ENCODE measurements at regions not wholly inside any gene's neighbourhood (a gene's known extent, or its start where the extent isn't known, plus 50 kb on each side); places are given as distances from the start of the nearest gene placed in this dataset.

- H3K9ac ChIP-seq (ENCODE audit: insufficient read depth, low read length, poor library complexity, severe bottlenecking), result no peak overlapping the region
- TF ChIP-seq CTCF (IDR thresholded peaks at IDR 0.05), result no peak
- no peak overlapping the region for H3K4me3 ChIP-seq (replicated peaks in 1 of 3; ENCODE audit: low read depth in 2 of 3, low read length in 3 of 3)
- H3K4me1 Mint-ChIP-seq, result no peaks in the 10 kb centered on the region
- no peak overlapping the region for H3K4me2 ChIP-seq (replicated peaks; ENCODE audit: extremely low read depth, low read length, poor library complexity, severe bottlenecking)
- no peak for DNase-seq
- no peaks in the 10 kb centered on the region for H3K36me3 ChIP-seq (replicated peaks in 1 of 2; ENCODE audit: control insufficient read depth in 1 of 2, insufficient read depth in 2 of 2, low read length in 2 of 2)
- H3K9me3 ChIP-seq (replicated peaks in 1 of 2; ENCODE audit: control insufficient read depth in 1 of 2, insufficient read depth in 1 of 2, low read length in 2 of 2), result peaks cover 3 to 7% of the 10 kb centered on the region in 2 donors
- H3K27ac Mint-ChIP-seq, result no peak overlapping the region
- no CpG with 5 or more reads among the region's 2 CpGs for WGBS (ENCODE audit: insufficient coverage)
- no peaks in the 10 kb centered on the region for H3K36me3 Mint-ChIP-seq
- intact Hi-C loops (cut with micrococcal nuclease), result no loop called here
- no peak overlapping the region for H3K4me3 Mint-ChIP-seq
- H3K79me2 ChIP-seq (ENCODE audit: insufficient read depth, low read length), result no peaks in the 10 kb centered on the region
- H3K9me3 Mint-ChIP-seq, result peaks cover 0 to 7% (median 0%) of the 10 kb centered on the region in 7 donors
- no peak overlapping the region for H3K27ac ChIP-seq (ENCODE audit: low read depth in 1 of 2, low read length in 2 of 2)
- peaks cover 0 to 2% (median 1%) of the 10 kb centered on the region in 3 donors for H3K27me3 Mint-ChIP-seq (ENCODE audit: low read depth in 3 of 3)
- H3K4me1 ChIP-seq (ENCODE audit: control insufficient read depth in 1 of 2, insufficient read depth in 2 of 2, low read length in 2 of 2), result no peaks in the 10 kb centered on the region
- H4K20me1 ChIP-seq (ENCODE audit: insufficient read depth, low read length), result no peaks in the 10 kb centered on the region
- H2AFZ ChIP-seq (ENCODE audit: insufficient read depth, low read depth, low read length, poor library complexity, severe bottlenecking), result no peak overlapping the region
- no peaks in the 10 kb centered on the region for H3K27me3 ChIP-seq (ENCODE audit: control insufficient read depth in 2 of 2, insufficient read depth in 2 of 2, low read length in 2 of 2)
Observed at GRCh38 chr1:73886716-73887115, 311.3 kb downstream of the LRRIQ3 start.

- WGBS (ENCODE audit: insufficient coverage), result no CpG with 5 or more reads among the region's 1 CpG
- H2AFZ ChIP-seq (ENCODE audit: insufficient read depth, low read depth, low read length, poor library complexity, severe bottlenecking), result no peak overlapping the region
- H3K27ac Mint-ChIP-seq, result no peak overlapping the region
- no peaks in the 10 kb centered on the region for H3K36me3 Mint-ChIP-seq
- intact Hi-C loops (cut with micrococcal nuclease), result no loop called here
- H3K9me3 ChIP-seq (replicated peaks in 1 of 2; ENCODE audit: control insufficient read depth in 1 of 2, insufficient read depth in 1 of 2, low read length in 2 of 2), result no peaks in the 10 kb centered on the region
- no peaks in the 10 kb centered on the region for H4K20me1 ChIP-seq (ENCODE audit: insufficient read depth, low read length)
- no peaks in the 10 kb centered on the region for H3K4me1 Mint-ChIP-seq
- DNase-seq, result no peak
- H3K4me3 ChIP-seq (replicated peaks in 1 of 3; ENCODE audit: low read depth in 2 of 3, low read length in 3 of 3), result no peak overlapping the region
- no peaks in the 10 kb centered on the region for H3K79me2 ChIP-seq (ENCODE audit: insufficient read depth, low read length)
- H3K36me3 ChIP-seq (replicated peaks in 1 of 2; ENCODE audit: control insufficient read depth in 1 of 2, insufficient read depth in 2 of 2, low read length in 2 of 2), result no peaks in the 10 kb centered on the region
- H3K4me1 ChIP-seq (ENCODE audit: control insufficient read depth in 1 of 2, insufficient read depth in 2 of 2, low read length in 2 of 2), result no peaks in the 10 kb centered on the region
- H3K9me3 Mint-ChIP-seq, result peaks cover 0 to 4% (median 0%) of the 10 kb centered on the region in 7 donors
- H3K9ac ChIP-seq (ENCODE audit: insufficient read depth, low read length, poor library complexity, severe bottlenecking), result no peak overlapping the region
- H3K27me3 ChIP-seq (ENCODE audit: control insufficient read depth in 2 of 2, insufficient read depth in 2 of 2, low read length in 2 of 2), result no peaks in the 10 kb centered on the region
- no peak overlapping the region for H3K4me2 ChIP-seq (replicated peaks; ENCODE audit: extremely low read depth, low read length, poor library complexity, severe bottlenecking)
- no peak overlapping the region for H3K27ac ChIP-seq (ENCODE audit: low read depth in 1 of 2, low read length in 2 of 2)
- no peaks in the 10 kb centered on the region for H3K27me3 Mint-ChIP-seq (ENCODE audit: low read depth in 3 of 3)
- TF ChIP-seq CTCF (IDR thresholded peaks at IDR 0.05), result no peak
- H3K4me3 Mint-ChIP-seq, result no peak overlapping the region
Observed at GRCh38 chr1:73874806-73875205, 323.2 kb downstream of the LRRIQ3 start.
